ENCODE measurements at regions not wholly inside any gene's neighbourhood (a gene's known extent, or its start where the extent isn't known, plus 50 kb on each side); places are given as distances from the start of the nearest gene placed in this dataset.

- Mint-ChIP-seq H3K9me3 (no peaks in the 10 kb centered on the region), H3K4me1 (peaks cover 21% of the 10 kb centered on the region), H3K27ac (peak overlapping the region; percentile 64), H3K27me3 (ENCODE audit: low read depth) (peaks cover 9% of the 10 kb centered on the region), H3K36me3 (no peaks in the 10 kb centered on the region), H3K4me3 (no peak overlapping the region)
- DNase-seq (ENCODE audit: low spot score in 2 of 2, unreplicated experiment in 2 of 2): no peak
- TF ChIP-seq CTCF (IDR thresholded peaks at IDR 0.05; ENCODE audit: unreplicated experiment): no peak
These were observed 88.1 kb downstream of the RTL6 start for GRCh38 chr22:44409974-44410316.

- Mint-ChIP-seq H3K4me1 (peaks cover 21% of the 10 kb centered on the region), H3K4me3 (no peak overlapping the region), H3K27me3 (ENCODE audit: low read depth) (peaks cover 9% of the 10 kb centered on the region), H3K9me3 (no peaks in the 10 kb centered on the region), H3K27ac (peak overlapping the region; percentile 64), H3K36me3 (no peaks in the 10 kb centered on the region)
- peak in 1 of 2 experiments; percentile 18 for DNase-seq (ENCODE audit: low spot score in 2 of 2, unreplicated experiment in 2 of 2)
- no peak for TF ChIP-seq CTCF (IDR thresholded peaks at IDR 0.05; ENCODE audit: unreplicated experiment)
These were observed 88.6 kb downstream of the RTL6 start for GRCh38 chr22:44409211-44409973.

GRCh38 chr22:44408829-44409192 is 89.2 kb downstream of the RTL6 start:
- TF ChIP-seq CTCF (IDR thresholded peaks at IDR 0.05; ENCODE audit: unreplicated experiment): no peak
- H3K27me3 Mint-ChIP-seq (ENCODE audit: low read depth): peaks cover 9% of the 10 kb centered on the region
- H3K4me1 Mint-ChIP-seq: peaks cover 21% of the 10 kb centered on the region
- DNase-seq (ENCODE audit: low spot score in 2 of 2, unreplicated experiment in 2 of 2): no peak
- no peak overlapping the region for H3K27ac Mint-ChIP-seq
- H3K4me3 Mint-ChIP-seq: no peak overlapping the region
- H3K36me3 Mint-ChIP-seq: no peaks in the 10 kb centered on the region
- no peaks in the 10 kb centered on the region for H3K9me3 Mint-ChIP-seq

GRCh38 chr22:44407987-44408828 is 89.8 kb downstream of the RTL6 start:
- peaks cover 12% of the 10 kb centered on the region for H3K27me3 Mint-ChIP-seq (ENCODE audit: low read depth)
- H3K27ac Mint-ChIP-seq: no peak overlapping the region
- peaks cover 21% of the 10 kb centered on the region for H3K4me1 Mint-ChIP-seq
- no peak for TF ChIP-seq CTCF (IDR thresholded peaks at IDR 0.05; ENCODE audit: unreplicated experiment)
- H3K9me3 Mint-ChIP-seq: no peaks in the 10 kb centered on the region
- peak in 1 of 2 experiments; percentile 13 for DNase-seq (ENCODE audit: low spot score in 2 of 2, unreplicated experiment in 2 of 2)
- H3K36me3 Mint-ChIP-seq: no peaks in the 10 kb centered on the region
- H3K4me3 Mint-ChIP-seq: no peak overlapping the region

GRCh38 chr22:44407171-44407986 is 90.7 kb downstream of the RTL6 start:
- Mint-ChIP-seq H3K4me1 (peaks cover 21% of the 10 kb centered on the region), H3K9me3 (no peaks in the 10 kb centered on the region), H3K36me3 (no peaks in the 10 kb centered on the region), H3K27ac (peak overlapping the region; percentile 72), H3K4me3 (no peak overlapping the region), H3K27me3 (ENCODE audit: low read depth) (peaks cover 10% of the 10 kb centered on the region)
- TF ChIP-seq CTCF (IDR thresholded peaks at IDR 0.05; ENCODE audit: unreplicated experiment): no peak
- peak in 1 of 2 experiments; percentile 8 for DNase-seq (ENCODE audit: low spot score in 2 of 2, unreplicated experiment in 2 of 2)

Data from mesothelial cell of epicardium (in vitro differentiated cells).